Type B pancreatic cell (in vitro differentiated cells): ENCODE measurements at regions not wholly inside any gene's neighbourhood (a gene's known extent, or its start where the extent isn't known, plus 50 kb on each side); places are given as distances from the start of the nearest gene placed in this dataset.

Experiments used
- DNase-seq: peaks from one replicate; pipeline ENCODE4 v3.0.0; 2021; ENCODE audit warnings: mixed read lengths; ENCODE audit not compliant: unreplicated experiment; ENCODE audit errors: extremely low spot score
- H3K27ac Mint-ChIP-seq: 2 replicates; pipeline ENCODE4 v1.8.0; 2021; ENCODE audit warnings: mild to moderate bottlenecking, mixed read lengths
- H3K27me3 Mint-ChIP-seq: 2 replicates; pipeline ENCODE4 v1.8.0; 2021; ENCODE audit warnings: mixed read lengths
- H3K36me3 Mint-ChIP-seq: 2 replicates; pipeline ENCODE4 v1.8.0; 2021; ENCODE audit warnings: mixed read lengths
- H3K4me1 Mint-ChIP-seq: one replicate; pipeline ENCODE4 v1.8.0; 2021; ENCODE audit warnings: mixed read lengths; ENCODE audit not compliant: unreplicated experiment
- H3K4me3 Mint-ChIP-seq: 2 replicates; pipeline ENCODE4 v1.8.0; 2021; ENCODE audit warnings: mild to moderate bottlenecking, mixed read lengths
- H3K9me3 Mint-ChIP-seq: 2 replicates; pipeline ENCODE4 v1.8.0; 2021; ENCODE audit warnings: mixed read lengths
- TF ChIP-seq, protein P1 (sequence below): fragments of 200-600 bp; sonication (generic); conservative IDR thresholded peaks from 2 replicates; pipeline ENCODE4 v1.5.0; 2021; ENCODE audit warnings: antibody characterized with exemption, mild to moderate bottlenecking

DNA sequence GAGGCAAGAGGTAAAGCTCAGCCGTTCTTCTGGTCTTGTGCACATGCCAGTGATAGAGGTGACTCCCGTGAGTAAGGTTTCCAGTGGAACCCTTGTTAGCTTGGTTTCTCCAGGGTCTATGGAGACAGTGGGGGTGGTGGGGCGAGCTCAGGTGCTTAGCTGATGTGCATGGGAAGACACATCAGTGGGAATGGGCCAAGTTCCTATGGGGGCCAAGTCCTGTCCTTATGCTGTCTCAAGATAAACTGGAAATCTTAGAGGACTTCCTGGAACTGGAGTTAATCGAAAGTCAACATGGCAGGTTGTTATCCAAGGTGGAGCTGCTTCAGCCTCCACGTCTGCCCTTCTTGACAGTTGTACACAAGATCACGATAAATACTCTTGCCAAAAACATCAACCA is 130.1 kb upstream of the TMEM18 start:
- Mint-ChIP-seq H3K4me1 (no peaks in the 10 kb centered on the region), H3K4me3 (no peak overlapping the region), H3K27ac (no peak overlapping the region), H3K36me3 (no peaks in the 10 kb centered on the region), H3K27me3 (no peaks in the 10 kb centered on the region), H3K9me3 (no peaks in the 10 kb centered on the region)
- TF ChIP-seq, protein P1, sequence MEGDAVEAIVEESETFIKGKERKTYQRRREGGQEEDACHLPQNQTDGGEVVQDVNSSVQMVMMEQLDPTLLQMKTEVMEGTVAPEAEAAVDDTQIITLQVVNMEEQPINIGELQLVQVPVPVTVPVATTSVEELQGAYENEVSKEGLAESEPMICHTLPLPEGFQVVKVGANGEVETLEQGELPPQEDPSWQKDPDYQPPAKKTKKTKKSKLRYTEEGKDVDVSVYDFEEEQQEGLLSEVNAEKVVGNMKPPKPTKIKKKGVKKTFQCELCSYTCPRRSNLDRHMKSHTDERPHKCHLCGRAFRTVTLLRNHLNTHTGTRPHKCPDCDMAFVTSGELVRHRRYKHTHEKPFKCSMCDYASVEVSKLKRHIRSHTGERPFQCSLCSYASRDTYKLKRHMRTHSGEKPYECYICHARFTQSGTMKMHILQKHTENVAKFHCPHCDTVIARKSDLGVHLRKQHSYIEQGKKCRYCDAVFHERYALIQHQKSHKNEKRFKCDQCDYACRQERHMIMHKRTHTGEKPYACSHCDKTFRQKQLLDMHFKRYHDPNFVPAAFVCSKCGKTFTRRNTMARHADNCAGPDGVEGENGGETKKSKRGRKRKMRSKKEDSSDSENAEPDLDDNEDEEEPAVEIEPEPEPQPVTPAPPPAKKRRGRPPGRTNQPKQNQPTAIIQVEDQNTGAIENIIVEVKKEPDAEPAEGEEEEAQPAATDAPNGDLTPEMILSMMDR: no peak
- DNase-seq: no peak

DNA sequence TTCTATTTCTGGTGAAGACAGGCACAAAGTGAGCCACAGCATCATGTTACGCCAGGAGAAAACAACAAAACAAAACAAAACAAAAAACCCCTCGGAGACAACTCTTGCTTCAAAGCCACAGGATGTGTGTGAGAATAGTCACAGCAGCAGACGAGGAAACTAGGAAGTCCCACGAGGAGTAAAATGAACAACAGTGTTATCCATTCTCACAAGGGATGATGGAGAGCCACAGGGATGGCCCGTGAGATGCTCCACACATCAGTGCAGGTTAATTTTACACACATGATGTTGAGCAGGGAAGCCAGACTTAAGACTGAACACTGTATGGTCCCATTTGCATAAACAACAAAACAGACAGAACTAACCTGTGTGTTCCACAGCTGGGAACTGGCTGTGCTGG is 128.5 kb upstream of the TMEM18 start:
- Mint-ChIP-seq H3K4me3 (no peak overlapping the region), H3K36me3 (no peaks in the 10 kb centered on the region)
- TF ChIP-seq, protein P1: no peak

DNA sequence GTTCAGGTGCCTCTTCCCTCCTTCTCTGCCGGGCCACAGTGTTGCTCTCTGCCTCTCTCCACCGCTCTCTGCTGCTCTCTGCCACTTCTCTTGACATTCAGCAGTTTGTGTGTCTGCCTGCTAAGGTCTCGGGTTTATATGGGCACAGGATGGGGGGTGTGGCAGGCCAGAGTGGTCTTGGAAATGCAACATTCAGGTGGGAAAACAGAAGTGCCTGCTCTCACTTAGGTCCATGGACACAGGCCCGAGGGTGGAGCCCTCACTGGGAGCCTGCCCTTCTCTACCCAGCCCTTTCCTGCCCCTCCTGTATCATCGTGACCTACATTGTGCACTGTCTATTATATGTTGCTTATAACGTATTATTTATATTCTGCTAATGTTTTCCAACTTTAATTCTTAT is 120.8 kb upstream of the TMEM18 start:
- DNase-seq: no peak
- TF ChIP-seq, protein P1: no peak
- no peaks in the 10 kb centered on the region for H3K27me3 Mint-ChIP-seq
- no peak overlapping the region for H3K27ac Mint-ChIP-seq
- H3K9me3 Mint-ChIP-seq: no peaks in the 10 kb centered on the region
- no peaks in the 10 kb centered on the region for H3K36me3 Mint-ChIP-seq
- no peak overlapping the region for H3K4me3 Mint-ChIP-seq
- no peaks in the 10 kb centered on the region for H3K4me1 Mint-ChIP-seq

More for the DNA sequence above, 128.5 kb upstream of the TMEM18 start:
- no peaks in the 10 kb centered on the region for H3K9me3 Mint-ChIP-seq
- no peaks in the 10 kb centered on the region for H3K4me1 Mint-ChIP-seq
- no peak overlapping the region for H3K27ac Mint-ChIP-seq
- no peaks in the 10 kb centered on the region for H3K27me3 Mint-ChIP-seq
- DNase-seq: no peak

- TF ChIP-seq, protein P1: no peak
- Mint-ChIP-seq H3K27ac (no peak overlapping the region), H3K36me3 (no peaks in the 10 kb centered on the region), H3K4me3 (no peak overlapping the region), H3K9me3 (no peaks in the 10 kb centered on the region), H3K27me3 (no peaks in the 10 kb centered on the region), H3K4me1 (no peaks in the 10 kb centered on the region)
- DNase-seq: no peak
Observed at GRCh38 chr2:797556-797955, 120.3 kb upstream of the TMEM18 start.

DNA sequence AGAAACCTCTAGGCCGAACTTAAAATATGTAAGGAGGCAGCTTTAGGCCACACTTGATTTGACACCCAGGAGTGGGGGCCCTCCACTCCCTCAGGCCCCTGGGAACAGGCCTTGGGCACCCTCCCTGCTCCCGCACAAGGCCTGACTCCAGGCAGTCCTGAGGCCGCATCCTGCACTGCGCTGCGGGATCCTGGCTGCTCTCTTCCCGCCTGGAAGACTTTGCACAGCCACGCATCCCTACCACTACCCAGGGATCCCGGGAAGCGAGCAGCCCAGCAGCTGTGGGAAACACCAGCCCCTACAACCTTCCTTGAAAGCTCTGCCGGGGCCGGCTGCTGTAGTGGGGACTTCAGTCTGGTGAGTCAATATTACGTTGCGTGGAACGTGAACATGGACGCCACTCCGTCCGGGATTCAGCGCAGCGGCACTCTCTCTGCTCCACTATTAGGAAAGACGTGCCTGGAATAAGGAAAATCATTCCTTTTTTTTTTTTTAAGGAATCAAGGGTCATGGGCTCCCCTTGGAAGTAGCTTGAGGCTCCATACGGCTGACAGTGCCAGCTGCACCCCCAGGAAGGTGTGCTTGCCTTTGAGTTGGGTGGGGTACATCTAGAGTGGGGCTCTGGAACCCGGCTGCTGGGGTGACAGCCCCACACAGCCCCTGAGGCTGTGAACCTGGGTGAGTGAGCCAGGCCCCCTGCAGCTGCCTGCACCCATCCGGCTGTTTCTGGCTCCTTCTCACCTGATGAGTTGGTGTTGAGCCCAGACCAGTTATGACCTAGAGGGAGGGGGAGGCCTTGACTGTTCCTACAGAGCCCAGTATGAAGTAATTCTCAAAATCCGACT is 119.2 kb upstream of the TMEM18 start:
- H3K9me3 Mint-ChIP-seq: no peaks in the 10 kb centered on the region
- no peak overlapping the region for H3K27ac Mint-ChIP-seq
- no peaks in the 10 kb centered on the region for H3K4me1 Mint-ChIP-seq
- TF ChIP-seq, protein P1: no peak
- H3K36me3 Mint-ChIP-seq: no peaks in the 10 kb centered on the region
- H3K27me3 Mint-ChIP-seq: no peaks in the 10 kb centered on the region
- H3K4me3 Mint-ChIP-seq: no peak overlapping the region
- DNase-seq: no peak
